VCaP (cell line): ENCODE measurements at regions not wholly inside any gene's neighbourhood (a gene's known extent, or its start where the extent isn't known, plus 50 kb on each side); places are given as distances from the start of the nearest gene placed in this dataset.

ENCODE experiments used
- H3K27ac ChIP-seq: fragments of 450-650 bp; 2 replicates; pipeline ENCODE4 v1.5.1; 2017
- CTCF ChIP-seq: fragments of 450-650 bp; conservative IDR thresholded peaks from 2 replicates; pipeline ENCODE4 v1.5.1; 2017; ENCODE audit warnings: mild to moderate bottlenecking, moderate library complexity

- TF ChIP-seq CTCF = no peak
- H3K27ac ChIP-seq = no peak overlapping the region
Measured at GRCh38 chr9:14533867-14534640, 159.2 kb downstream of the ZDHHC21 start.

DNA sequence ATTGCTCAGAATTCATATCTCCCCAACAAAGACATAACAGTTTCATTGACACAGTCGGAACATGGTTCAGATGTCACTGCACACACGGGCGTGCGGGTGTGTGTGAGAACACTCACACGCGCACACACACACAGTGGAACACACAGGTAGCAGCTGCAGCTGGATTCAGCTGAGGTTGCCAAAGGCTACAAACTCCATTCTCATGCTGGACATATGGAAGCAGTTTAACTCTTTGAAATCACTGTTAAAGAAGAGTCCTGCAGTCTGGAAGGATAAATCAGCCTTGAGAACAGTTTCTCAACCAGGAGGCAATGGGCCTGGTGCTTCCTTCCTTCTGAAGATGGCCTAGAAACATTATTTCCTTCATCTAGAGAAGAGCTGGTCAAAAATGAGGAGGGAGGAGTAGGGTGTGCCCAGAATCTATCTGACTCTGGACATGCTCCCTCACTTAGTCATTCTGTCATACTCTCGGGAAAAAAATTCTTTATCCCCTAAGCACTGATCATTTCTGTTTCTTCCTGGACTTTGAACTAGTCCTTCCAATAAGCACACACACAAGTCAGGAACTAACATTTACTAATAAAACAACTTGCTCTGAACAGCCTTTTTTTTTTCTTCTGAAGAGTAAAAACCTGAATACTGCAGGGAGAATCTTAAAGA is 160.6 kb downstream of the ZDHHC21 start:
- no peak overlapping the region for H3K27ac ChIP-seq
- TF ChIP-seq CTCF = no peak

DNA sequence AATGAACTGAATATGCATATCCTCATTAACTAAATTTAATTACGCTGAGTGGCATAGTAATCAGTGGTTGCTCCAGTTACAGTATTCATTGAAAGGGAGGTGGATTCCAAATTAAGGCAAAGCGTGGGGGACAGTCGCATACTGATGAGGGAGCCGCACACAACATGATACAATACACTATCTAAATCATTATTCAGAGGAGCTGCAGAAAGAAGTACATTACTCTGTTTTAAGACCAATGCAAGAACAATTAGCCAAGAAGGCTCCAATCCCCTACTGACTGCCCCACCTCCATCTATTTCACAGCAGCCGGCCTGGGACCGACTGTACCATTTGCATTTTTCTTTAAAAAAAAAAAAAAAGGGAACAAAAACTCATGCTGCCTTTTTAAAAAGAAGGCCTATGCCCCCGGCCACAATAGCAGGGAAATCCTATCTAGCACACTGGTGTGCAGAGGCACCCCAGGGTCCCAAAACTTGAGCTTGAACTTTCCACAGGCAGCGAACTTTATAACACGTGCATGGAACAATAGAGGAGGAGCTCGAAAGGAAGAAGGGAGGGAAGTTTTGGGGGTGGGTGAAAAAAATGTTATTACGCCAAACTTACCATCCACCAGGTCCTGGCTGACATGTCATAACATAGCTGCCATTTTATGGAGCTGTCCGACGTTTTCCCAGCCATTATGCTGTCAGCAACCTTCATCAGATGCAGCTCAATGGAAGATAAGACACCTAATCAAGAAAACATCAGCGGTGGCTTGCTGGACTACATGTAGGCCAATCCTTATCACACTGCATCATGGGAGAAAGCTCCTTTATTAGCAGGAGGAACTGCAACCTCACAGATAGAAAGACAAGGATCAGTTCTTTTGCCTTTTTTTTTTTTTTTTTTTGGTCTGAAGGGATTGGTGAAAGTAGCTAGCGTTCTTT is 161.6 kb downstream of the ZDHHC21 start:
- TF ChIP-seq CTCF = no peak
- no peak overlapping the region for H3K27ac ChIP-seq

DNA sequence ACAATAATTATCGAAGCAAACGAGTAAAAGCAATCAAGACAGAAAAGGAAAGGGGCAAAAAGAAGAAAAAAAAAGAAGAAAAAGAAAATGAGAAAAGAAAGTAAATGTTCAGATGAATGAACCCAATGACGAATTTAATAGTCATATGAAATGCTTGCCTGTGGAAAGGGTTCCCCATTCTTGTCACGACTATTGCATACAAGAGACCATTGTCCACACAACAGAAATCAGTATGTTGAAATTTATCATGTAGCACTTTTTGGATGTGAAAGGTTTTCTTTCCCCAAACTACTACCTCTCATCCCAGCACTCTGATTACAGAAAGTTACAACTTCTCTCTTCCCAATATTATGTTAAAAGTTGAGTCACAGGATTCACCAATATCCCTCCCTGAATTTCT is 162.4 kb downstream of the ZDHHC21 start:
- TF ChIP-seq CTCF = no peak
- H3K27ac ChIP-seq = no peak overlapping the region

GRCh38 chr9:14530366-14530765 is 162.9 kb downstream of the ZDHHC21 start:
- no peak overlapping the region for H3K27ac ChIP-seq
- TF ChIP-seq CTCF = no peak

DNA sequence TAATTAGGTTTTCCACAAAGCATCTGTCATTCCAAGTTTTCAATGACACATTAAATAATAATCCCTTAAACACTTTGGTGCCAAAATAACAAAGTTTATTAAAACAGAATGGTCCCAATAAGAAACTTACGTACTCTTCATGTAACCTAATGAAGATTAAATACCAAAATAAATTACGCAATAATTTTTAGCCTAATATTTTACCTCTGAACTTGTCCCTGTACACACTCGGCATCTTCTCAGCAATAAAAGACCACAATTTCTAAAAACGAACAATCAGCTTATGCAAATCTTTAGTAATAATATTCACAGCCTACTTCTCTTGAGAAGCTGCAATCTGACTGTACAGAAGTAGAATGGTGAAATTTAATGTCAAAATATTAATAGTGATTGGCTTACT is 163.6 kb downstream of the ZDHHC21 start:
- H3K27ac ChIP-seq = no peak overlapping the region
- TF ChIP-seq CTCF = no peak

DNA sequence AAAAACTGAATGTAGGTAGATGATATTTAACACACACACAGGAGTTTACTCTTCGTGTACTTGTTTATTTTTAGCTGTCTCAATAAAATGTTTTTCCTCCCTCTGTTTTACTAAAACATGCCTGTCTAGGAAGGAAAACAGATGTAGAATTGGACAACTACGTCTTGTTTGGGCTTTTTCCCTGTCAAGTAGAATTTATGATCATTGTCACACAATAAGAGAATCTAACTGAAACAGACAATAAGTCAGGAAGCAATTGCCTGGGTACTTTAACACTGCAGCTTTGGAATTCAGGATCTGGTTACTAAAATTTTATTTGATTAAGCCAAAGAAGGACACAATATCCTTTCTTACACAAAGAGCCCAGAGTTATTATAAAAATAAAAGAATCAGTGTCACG is 164.2 kb downstream of the ZDHHC21 start:
- H3K27ac ChIP-seq = no peak overlapping the region
- no peak for TF ChIP-seq CTCF
